AML-193 (cell line): ENCODE measurements at regions not wholly inside any gene's neighbourhood (a gene's known extent, or its start where the extent isn't known, plus 50 kb on each side); places are given as distances from the start of the nearest gene placed in this dataset.
"Not testable (repeated sequence)": the region's sequence is repeated elsewhere in the genome, so short reads cannot be mapped to it uniquely, and the experiment has no call there.

ENCODE experiments used
- DNase-seq, 2 experiments: peaks; one replicate each; lab custom pipeline; 2025; lab: John Stamatoyannopoulos, UW

DNA sequence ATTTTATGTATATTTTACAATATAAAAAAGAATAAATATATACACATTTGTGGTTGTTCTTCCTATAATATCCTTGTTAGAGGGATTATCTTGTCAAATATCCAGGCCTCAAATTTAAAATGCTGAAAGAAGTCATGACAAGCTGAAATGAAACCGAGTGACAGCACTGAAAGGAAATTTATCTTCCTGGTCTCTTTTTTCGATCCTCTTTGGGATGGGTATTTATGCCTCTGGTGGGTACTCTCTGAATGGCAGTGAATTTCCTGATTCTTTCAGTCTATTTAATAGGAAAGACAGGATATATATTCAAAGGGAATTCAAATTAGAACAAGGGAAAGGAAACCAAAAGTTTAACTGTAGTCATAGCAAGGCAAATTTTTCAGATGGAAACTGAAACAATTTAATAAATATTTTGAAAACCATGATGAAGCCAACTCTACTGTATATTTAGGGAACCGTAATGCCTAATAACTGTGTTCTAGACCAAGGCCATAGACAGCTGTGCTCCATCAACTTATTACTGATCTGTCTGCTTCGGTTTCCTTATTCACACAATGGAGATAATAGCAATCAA, 97.9 kb downstream of the DLEU7 start:
- no peak for DNase-seq

DNA sequence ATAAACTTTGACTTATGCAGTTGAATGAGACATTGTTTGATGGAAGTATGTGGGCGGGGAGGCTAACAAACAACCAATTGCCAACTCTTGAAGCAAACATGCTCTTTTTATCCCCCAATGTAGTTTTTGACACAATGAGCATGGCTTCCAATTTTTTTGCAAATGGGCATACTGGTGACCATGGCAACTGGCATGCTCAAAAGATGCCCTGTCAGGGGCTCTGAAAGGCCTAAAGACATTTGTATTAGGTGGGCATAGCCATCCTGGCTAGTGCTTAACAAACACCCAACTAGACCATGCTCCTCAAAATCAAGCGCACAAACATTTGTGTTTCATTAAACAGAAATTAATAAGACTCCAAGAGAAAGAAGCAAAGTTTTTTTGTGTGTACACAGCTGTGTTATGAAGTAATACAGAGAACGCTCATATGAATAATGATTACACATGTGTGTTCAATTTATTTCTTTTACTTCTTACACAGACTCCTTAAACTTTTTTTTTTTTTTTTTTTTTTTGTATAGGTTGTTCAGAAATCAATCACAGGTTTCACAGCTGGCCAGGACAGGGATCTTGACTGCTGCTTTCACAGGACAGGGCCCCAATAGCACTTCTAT, 95.6 kb downstream of the DLEU7 start:
- DNase-seq = no peak

DNA sequence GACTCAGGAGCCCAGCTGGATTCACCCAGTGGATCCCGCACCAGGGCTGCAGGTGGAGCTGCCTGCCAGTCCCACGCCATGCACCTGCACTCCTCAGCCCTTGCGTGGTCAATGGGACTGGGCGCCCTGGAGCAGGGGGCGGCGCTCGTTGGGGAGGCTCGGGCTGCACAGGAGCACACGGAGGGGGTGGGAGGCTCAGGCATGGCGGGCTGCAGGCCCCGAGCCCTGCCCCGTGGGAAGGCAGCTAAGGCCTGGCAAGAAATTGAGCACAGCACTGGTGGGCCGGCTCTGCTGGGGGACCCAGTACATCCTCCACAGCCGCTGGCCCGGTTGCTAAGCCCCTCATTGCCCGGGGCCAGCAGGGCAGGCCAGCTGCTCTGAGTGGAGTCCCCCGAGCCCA, 90.3 kb downstream of the DLEU7 start:
- not testable (repeated sequence) for DNase-seq

DNA sequence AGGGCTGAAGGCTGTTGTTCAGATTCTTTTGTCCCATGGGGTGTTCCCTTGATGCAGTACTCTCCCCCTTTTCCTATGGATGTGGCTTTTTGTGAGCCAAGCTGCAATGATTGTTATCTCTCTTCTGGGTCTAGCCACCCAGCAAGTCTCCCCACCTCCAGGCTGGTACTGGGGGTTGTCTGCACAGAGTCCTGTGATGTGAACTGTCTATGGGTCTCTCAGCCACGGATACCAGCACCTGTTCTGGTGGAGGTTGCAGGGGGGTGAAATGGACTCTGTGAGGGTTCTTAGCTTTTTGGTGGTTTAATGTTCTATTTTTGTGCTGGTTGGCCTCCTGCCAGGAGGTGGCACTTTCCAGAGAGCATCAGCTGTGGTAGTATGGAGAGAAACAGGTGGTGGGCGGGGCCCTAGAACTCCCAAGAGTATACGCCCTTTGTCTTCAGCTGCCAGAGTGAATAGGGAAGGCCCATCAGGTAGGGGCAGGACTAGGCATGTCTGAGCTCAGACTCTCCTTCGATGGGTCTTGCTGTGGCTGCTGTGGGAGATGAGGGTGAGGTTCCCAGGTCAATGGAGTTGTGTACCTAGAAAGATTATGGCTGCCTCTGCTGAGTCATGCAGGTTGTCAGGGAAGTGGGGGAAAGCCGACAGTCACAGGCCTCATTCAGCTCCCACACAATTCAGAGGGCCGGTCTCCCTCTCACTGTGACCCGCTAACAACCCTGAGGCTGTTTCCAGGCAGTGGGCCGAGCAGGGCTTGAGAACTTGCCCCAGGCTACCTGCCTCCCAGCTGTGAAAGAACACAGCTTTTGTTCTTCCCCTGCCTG, 87.4 kb downstream of the DLEU7 start:
- not testable (repeated sequence) for DNase-seq

DNA sequence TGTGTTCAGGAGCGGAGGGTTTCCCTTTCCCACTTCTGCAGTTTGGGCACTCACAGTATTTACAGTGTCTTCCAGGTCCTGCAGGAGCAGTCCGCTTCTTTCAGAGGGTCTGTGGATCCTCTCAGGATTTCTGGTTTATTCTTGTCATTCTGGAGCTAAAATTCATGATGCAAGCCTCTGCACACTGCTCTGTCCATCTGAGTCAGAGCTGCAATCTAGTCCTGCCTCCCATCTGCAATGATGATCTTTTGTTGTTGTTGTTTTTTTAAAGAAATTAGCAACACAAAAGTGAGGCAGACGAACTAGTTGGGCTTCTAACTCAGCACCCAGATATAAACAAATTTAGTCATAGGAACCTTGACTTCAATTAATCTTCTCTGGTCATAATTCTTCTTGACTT, 86.5 kb downstream of the DLEU7 start:
- no peak for DNase-seq

DNA sequence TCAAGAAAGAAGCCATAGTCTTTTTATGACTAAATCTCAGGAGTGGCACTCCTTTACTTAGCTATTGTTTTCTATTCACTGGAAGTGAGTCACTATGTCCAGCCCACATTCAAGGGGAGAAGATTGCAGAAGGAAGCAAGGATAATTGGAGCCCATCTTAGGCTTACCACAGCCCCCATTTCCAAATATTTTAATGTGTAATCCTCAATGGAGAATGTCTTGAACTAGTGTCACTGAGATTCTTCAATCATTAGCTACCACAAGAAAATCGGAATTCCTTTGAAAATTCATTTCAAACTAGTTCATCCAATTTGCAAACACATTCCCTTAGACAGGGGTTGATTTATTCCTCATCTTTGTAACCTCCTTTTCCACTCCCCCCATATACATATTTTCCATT, 84.7 kb downstream of the DLEU7 start:
- DNase-seq = no peak

DNA sequence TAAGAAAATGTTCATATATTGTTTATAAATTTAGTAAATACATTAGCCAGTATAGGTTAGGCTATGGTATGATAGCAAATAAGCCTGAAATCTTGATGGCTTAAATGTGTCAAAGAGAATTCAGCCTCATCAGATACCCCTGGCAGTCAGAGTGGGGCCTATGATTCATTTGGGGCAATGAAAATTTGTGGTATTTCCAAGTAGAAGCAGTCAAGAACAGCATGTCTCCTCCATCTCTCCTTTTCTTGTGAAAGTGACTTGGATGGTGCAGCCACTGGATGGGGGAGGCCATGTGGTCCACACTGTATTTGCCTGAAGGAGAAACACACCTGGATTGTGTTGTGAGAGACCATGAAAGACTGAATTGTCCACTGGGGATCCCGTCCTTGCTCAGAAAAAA, 82.7 kb downstream of the DLEU7 start:
- DNase-seq = no peak

DNA sequence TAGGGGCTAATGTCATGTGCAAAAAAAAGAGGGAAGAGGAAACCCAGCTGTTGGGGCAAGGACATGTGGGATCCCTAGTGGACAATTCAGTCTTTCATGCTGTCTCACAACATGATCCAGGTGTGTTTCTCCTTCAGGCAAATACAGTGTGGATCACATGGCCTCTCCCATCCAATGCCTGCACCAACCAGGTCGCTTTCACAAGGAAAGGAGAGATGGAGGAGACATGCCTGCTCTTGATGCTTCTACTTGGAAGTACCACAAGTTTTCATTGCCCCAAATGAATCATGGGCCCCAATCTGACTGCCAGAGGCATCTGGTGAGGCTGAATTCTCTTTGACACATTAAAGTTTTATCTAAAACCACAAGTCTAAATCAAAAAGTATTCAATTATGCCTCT, 82.1 kb downstream of the DLEU7 start:
- DNase-seq = no peak

DNA sequence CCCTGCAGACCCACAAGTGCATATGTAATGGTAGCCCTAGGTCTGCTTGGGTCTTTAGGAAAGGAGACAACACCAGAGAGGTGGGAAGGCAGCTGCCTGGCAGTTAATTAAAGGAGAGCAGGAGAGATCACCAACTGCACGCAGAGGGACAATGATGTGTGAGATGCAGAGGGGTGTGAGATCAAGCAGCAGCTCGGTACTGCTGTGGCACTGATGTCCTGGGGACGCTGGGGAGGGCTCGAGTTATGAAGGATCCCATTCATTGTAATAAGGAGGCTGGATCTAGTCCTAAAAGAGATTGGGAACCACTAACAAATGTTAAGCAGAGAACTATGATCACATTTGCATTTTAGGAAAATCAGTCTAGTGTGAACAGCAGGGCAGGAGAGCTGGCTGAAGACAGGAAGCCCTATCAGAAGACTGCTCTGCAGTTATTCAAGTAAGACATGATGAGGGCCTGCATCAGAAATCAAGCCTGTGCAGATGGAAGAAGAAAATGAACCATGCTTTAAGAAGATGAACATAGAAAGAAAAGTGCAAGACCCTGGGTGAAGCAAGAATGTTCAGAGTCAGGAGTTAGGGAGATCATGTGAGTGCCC, 80.4 kb downstream of the DLEU7 start:
- DNase-seq = no peak

DNA sequence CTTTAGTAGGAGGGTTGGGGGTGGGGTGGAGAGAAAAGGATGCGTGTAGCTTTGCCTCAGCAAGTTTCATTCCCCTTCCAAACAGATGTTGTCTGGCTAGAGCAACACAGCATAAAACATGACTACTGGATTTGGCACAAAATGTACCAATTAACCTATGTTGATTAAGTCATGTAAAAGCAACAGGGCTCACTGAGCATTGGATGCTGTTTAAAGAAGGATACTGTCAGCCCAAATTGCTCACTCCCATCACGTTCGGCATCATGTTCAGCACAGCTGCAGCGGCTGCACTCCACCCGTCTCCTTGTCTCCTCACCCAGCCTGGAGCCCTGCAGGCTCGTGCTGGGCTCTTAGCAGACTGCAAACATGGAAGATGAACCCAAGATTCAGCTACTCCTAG, 77.5 kb downstream of the DLEU7 start:
- no peak for DNase-seq

DNA sequence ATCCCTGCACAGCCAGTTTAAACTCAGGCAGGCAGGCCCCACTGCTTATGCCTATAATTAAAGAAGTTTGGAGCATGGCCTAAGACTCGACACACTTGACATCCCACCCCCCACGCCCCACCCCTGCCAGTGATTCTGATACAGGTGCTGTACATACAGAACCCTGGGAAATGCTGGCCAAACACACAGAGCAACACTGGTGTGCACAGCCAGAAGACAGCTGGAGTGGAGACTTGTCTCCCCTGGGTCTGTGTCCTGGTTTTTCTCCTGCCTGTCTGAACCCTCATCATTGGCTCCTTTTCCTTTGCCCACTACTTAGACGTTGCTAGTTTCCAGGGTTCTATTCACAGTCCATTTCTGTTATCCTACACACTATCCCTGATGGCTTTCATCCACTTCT, 76.8 kb downstream of the DLEU7 start:
- DNase-seq = no peak

DNA sequence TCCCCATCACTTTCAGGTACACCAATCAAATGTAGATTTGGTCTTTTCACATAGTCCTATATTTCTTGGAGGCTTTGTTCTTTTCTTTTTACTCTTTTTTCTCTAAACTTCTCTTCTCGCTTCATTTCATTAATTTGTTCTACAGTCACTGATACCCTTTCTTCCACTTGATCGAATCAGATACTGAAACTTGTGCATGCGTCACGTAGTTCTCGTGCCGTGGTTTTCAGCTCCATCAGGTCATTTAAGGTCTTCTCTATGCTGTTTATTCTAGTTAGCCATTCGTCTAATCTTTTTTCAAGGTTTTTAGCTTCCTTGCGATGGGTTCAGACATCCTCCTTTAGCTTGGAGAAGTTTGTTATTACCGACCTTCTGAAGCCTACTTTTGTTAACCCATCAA, 70.6 kb downstream of the DLEU7 start:
- not testable (repeated sequence) for DNase-seq
